H4 (cell line): ENCODE measurements at regions not wholly inside any gene's neighbourhood (a gene's known extent, or its start where the extent isn't known, plus 50 kb on each side); places are given as distances from the start of the nearest gene placed in this dataset.

Experiments
- DNase-seq: peaks from one replicate; pipeline ENCODE4 v3.0.0-alpha.2; 2015; ENCODE audit warnings: low spot score

- DNase-seq, result peak; percentile 57
These were observed 112.0 kb upstream of the CTNND2 start for GRCh38 chr5:12016159-12016746.

GRCh38 chr5:12013351-12013750, 109.1 kb upstream of the CTNND2 start:
- DNase-seq, result no peak

- DNase-seq, result no peak
These were observed 99.4 kb upstream of the CTNND2 start for GRCh38 chr5:12003680-12004079.

GRCh38 chr5:11998397-11998796, 94.2 kb upstream of the CTNND2 start:
- DNase-seq, result no peak

GRCh38 chr5:11997942-11998341, 93.7 kb upstream of the CTNND2 start:
- no peak for DNase-seq

GRCh38 chr5:11992518-11992917, 88.3 kb upstream of the CTNND2 start:
- no peak for DNase-seq

GRCh38 chr5:11985993-11986392, 81.7 kb upstream of the CTNND2 start:
- DNase-seq, result no peak

GRCh38 chr5:11984196-11984595, 80.0 kb upstream of the CTNND2 start:
- no peak for DNase-seq

- DNase-seq, result no peak
These were observed 77.7 kb upstream of the CTNND2 start for GRCh38 chr5:11981986-11982385.

- no peak for DNase-seq
These were observed 73.7 kb upstream of the CTNND2 start for GRCh38 chr5:11977904-11978303.

- no peak for DNase-seq
These were observed 69.2 kb upstream of the CTNND2 start for GRCh38 chr5:11973469-11973868.

GRCh38 chr5:11963227-11963626, 59.0 kb upstream of the CTNND2 start:
- no peak for DNase-seq

- DNase-seq, result no peak
These were observed 57.9 kb upstream of the CTNND2 start for GRCh38 chr5:11962122-11962521.

- DNase-seq, result no peak
These were observed 54.1 kb upstream of the CTNND2 start for GRCh38 chr5:11958321-11958720.

GRCh38 chr5:11955331-11955730, 51.1 kb upstream of the CTNND2 start:
- peak; percentile 28 for DNase-seq
